ENCODE measurements at regions not wholly inside any gene's neighbourhood (a gene's known extent, or its start where the extent isn't known, plus 50 kb on each side); places are given as distances from the start of the nearest gene placed in this dataset.

- H3K27me3 Mint-ChIP-seq (ENCODE audit: low read depth in 2 of 2) = no peaks in the 10 kb centered on the region
- 100% methylated on average over 1 of the region's 1 CpG for WGBS (ENCODE audit: insufficient coverage)
- H3K4me1 Mint-ChIP-seq = no peaks in the 10 kb centered on the region
- H3K4me3 ChIP-seq (ENCODE audit: low read length) = no peak overlapping the region
- H3K36me3 ChIP-seq (ENCODE audit: control insufficient read depth, insufficient read depth, low read length) = no peaks in the 10 kb centered on the region
- no peaks in the 10 kb centered on the region for H3K9me3 ChIP-seq (ENCODE audit: control insufficient read depth, insufficient read depth, low read length)
- no peaks in the 10 kb centered on the region for H3K27me3 ChIP-seq (ENCODE audit: control insufficient read depth, insufficient read depth, low read length)
- no peaks in the 10 kb centered on the region for H3K4me1 ChIP-seq (ENCODE audit: control insufficient read depth, insufficient read depth, low read length)
- no peaks in the 10 kb centered on the region for H3K36me3 Mint-ChIP-seq
- H3K9me3 Mint-ChIP-seq = peaks cover 11 to 20% of the 10 kb centered on the region in 2 donors
- H3K4me3 Mint-ChIP-seq = no peak overlapping the region
- no peak for TF ChIP-seq CTCF (IDR thresholded peaks at IDR 0.05)
- DNase-seq (no peak), ATAC-seq (no peak)
- H3K27ac Mint-ChIP-seq = no peak overlapping the region
- H3K27ac ChIP-seq (ENCODE audit: low read length) = no peak overlapping the region
- intact Hi-C loops (cut with micrococcal nuclease) = no loop called here
Measured at GRCh38 chr9:25415718-25416117, 262.5 kb downstream of the TUSC1 start.

GRCh38 chr9:25412646-25413045, 265.6 kb downstream of the TUSC1 start:
- no peak for ATAC-seq
- Mint-ChIP-seq H3K27me3 (ENCODE audit: low read depth in 2 of 2) (no peaks in the 10 kb centered on the region), H3K36me3 (no peaks in the 10 kb centered on the region), H3K27ac (no peak overlapping the region), H3K4me3 (no peak overlapping the region), H3K4me1 (no peaks in the 10 kb centered on the region), H3K9me3 (peaks cover 6 to 11% of the 10 kb centered on the region in 2 donors)
- intact Hi-C loops (cut with micrococcal nuclease) = no loop called here
- no peak for DNase-seq
- H3K4me3 ChIP-seq (ENCODE audit: low read length) = no peak overlapping the region
- H3K27me3 ChIP-seq (ENCODE audit: control insufficient read depth, insufficient read depth, low read length) = no peaks in the 10 kb centered on the region
- H3K27ac ChIP-seq (ENCODE audit: low read length) = no peak overlapping the region
- WGBS (ENCODE audit: insufficient coverage) = 67% methylated on average over 1 of the region's 1 CpG
- TF ChIP-seq CTCF (IDR thresholded peaks at IDR 0.05) = no peak
- H3K36me3 ChIP-seq (ENCODE audit: control insufficient read depth, insufficient read depth, low read length) = no peaks in the 10 kb centered on the region
- no peaks in the 10 kb centered on the region for H3K4me1 ChIP-seq (ENCODE audit: control insufficient read depth, insufficient read depth, low read length)
- H3K9me3 ChIP-seq (ENCODE audit: control insufficient read depth, insufficient read depth, low read length) = no peaks in the 10 kb centered on the region

GRCh38 chr9:25397746-25398145, 280.5 kb downstream of the TUSC1 start:
- no peak for TF ChIP-seq CTCF (IDR thresholded peaks at IDR 0.05)

GRCh38 chr9:25396828-25397227, 281.4 kb downstream of the TUSC1 start:
- no peak overlapping the region for H3K27ac Mint-ChIP-seq
- Histone ChIP-seq H3K36me3 (ENCODE audit: control insufficient read depth, insufficient read depth, low read length) (no peaks in the 10 kb centered on the region), H3K4me3 (ENCODE audit: low read length) (no peak overlapping the region), H3K9me3 (ENCODE audit: control insufficient read depth, insufficient read depth, low read length) (peaks cover 6% of the 10 kb centered on the region), H3K4me1 (ENCODE audit: control insufficient read depth, insufficient read depth, low read length) (no peaks in the 10 kb centered on the region), H3K27me3 (ENCODE audit: control insufficient read depth, insufficient read depth, low read length) (no peaks in the 10 kb centered on the region), H3K27ac (ENCODE audit: low read length) (no peak overlapping the region)
- H3K9me3 Mint-ChIP-seq = peaks cover 5 to 17% of the 10 kb centered on the region in 2 donors
- peaks cover 11% of the 10 kb centered on the region for H3K36me3 Mint-ChIP-seq
- DNase-seq (no peak), ATAC-seq (no peak)
- H3K4me3 Mint-ChIP-seq = no peak overlapping the region
- TF ChIP-seq CTCF (IDR thresholded peaks at IDR 0.05) = no peak
- no peaks in the 10 kb centered on the region for H3K4me1 Mint-ChIP-seq
- no peaks in the 10 kb centered on the region for H3K27me3 Mint-ChIP-seq (ENCODE audit: low read depth in 2 of 2)
- intact Hi-C loops (cut with micrococcal nuclease) = no loop called here

More at GRCh38 chr9:25397746-25398145, 280.5 kb downstream of the TUSC1 start:
- H3K9me3 ChIP-seq (ENCODE audit: control insufficient read depth, insufficient read depth, low read length) = peaks cover 6% of the 10 kb centered on the region
- H3K27me3 ChIP-seq (ENCODE audit: control insufficient read depth, insufficient read depth, low read length) = no peaks in the 10 kb centered on the region
- H3K27ac Mint-ChIP-seq = no peak overlapping the region
- DNase-seq (no peak), ATAC-seq (no peak)
- no peak overlapping the region for H3K27ac ChIP-seq (ENCODE audit: low read length)
- no peak overlapping the region for H3K4me3 ChIP-seq (ENCODE audit: low read length)
- no peaks in the 10 kb centered on the region for H3K36me3 ChIP-seq (ENCODE audit: control insufficient read depth, insufficient read depth, low read length)
- H3K4me1 Mint-ChIP-seq = no peaks in the 10 kb centered on the region
- H3K9me3 Mint-ChIP-seq = peaks cover 3 to 12% of the 10 kb centered on the region in 2 donors
- no peaks in the 10 kb centered on the region for H3K4me1 ChIP-seq (ENCODE audit: control insufficient read depth, insufficient read depth, low read length)
- no peaks in the 10 kb centered on the region for H3K27me3 Mint-ChIP-seq (ENCODE audit: low read depth in 2 of 2)
- H3K36me3 Mint-ChIP-seq = peaks cover 11% of the 10 kb centered on the region
- H3K4me3 Mint-ChIP-seq = no peak overlapping the region
- intact Hi-C loops (cut with micrococcal nuclease) = no loop called here

Data from natural killer cell (primary cell).